VCaP (cell line): ENCODE measurements at regions not wholly inside any gene's neighbourhood (a gene's known extent, or its start where the extent isn't known, plus 50 kb on each side); places are given as distances from the start of the nearest gene placed in this dataset.
"Not testable (repeated sequence)": the region's sequence is repeated elsewhere in the genome, so short reads cannot be mapped to it uniquely, and the experiment has no call there.

ENCODE experiments used
- H3K27ac ChIP-seq: fragments of 450-650 bp; 2 replicates; pipeline ENCODE4 v1.5.1; 2017
- CTCF ChIP-seq: fragments of 450-650 bp; conservative IDR thresholded peaks from 2 replicates; pipeline ENCODE4 v1.5.1; 2017; ENCODE audit warnings: mild to moderate bottlenecking, moderate library complexity

- H3K27ac ChIP-seq, result not testable (repeated sequence)
Measured at GRCh38 chrX:141520750-141521149, 63.8 kb downstream of the SPANXA1 start.

GRCh38 chrX:141475788-141476187, 108.8 kb downstream of the SPANXA1 start:
- H3K27ac ChIP-seq, result not testable (repeated sequence)

GRCh38 chrX:141469469-141469868, 115.1 kb downstream of the SPANXA1 start:
- no peak for TF ChIP-seq CTCF
- no peak overlapping the region for H3K27ac ChIP-seq

- no peak overlapping the region for H3K27ac ChIP-seq
- TF ChIP-seq CTCF, result no peak
Measured at GRCh38 chrX:141468940-141469339, 115.6 kb downstream of the SPANXA1 start.

GRCh38 chrX:141467442-141467841, 117.1 kb downstream of the SPANXA1 start:
- no peak overlapping the region for H3K27ac ChIP-seq
- TF ChIP-seq CTCF, result peak; percentile 53

- TF ChIP-seq CTCF, result no peak
- no peak overlapping the region for H3K27ac ChIP-seq
Measured at GRCh38 chrX:141455103-141455502, 129.4 kb downstream of the SPANXA1 start.

GRCh38 chrX:141443922-141444321, 140.6 kb downstream of the SPANXA1 start:
- no peak overlapping the region for H3K27ac ChIP-seq
- no peak for TF ChIP-seq CTCF

- no peak overlapping the region for H3K27ac ChIP-seq
- TF ChIP-seq CTCF, result no peak
Measured at GRCh38 chrX:141439651-141440050, 144.9 kb downstream of the SPANXA1 start.

- TF ChIP-seq CTCF, result no peak
- H3K27ac ChIP-seq, result no peak overlapping the region
Measured at GRCh38 chrX:141415889-141416288, 168.6 kb downstream of the SPANXA1 start.
